Osteoblast (primary cell): ENCODE measurements at regions not wholly inside any gene's neighbourhood (a gene's known extent, or its start where the extent isn't known, plus 50 kb on each side); places are given as distances from the start of the nearest gene placed in this dataset.

Source experiments
- DNase-seq: peaks from one replicate; pipeline ENCODE4 v3.0.0; 2011; ENCODE audit warnings: low spot score, mixed read lengths; ENCODE audit not compliant: insufficient read length; ENCODE audit errors: missing footprints
- H2AFZ ChIP-seq: 2 replicates; pipeline ENCODE4 v1.6.0; 2011; ENCODE audit warnings: mild to moderate bottlenecking, low read length
- H3K27ac ChIP-seq: 2 replicates; pipeline ENCODE4 v1.5.1; 2011; ENCODE audit warnings: mild to moderate bottlenecking, low read depth, low read length, moderate library complexity
- H3K27me3 ChIP-seq: 2 replicates; pipeline ENCODE4 v1.6.0; 2012; ENCODE audit warnings: mild to moderate bottlenecking, control low read depth, inconsistent platforms, low read length, moderate library complexity; ENCODE audit not compliant: insufficient read depth
- H3K36me3 ChIP-seq: 2 replicates; pipeline ENCODE4 v1.5.1; 2011; ENCODE audit warnings: mild to moderate bottlenecking, low read length, control low read depth, moderate library complexity; ENCODE audit not compliant: insufficient read depth
- H3K4me1 ChIP-seq: 2 replicates; pipeline ENCODE4 v1.5.1; 2011; ENCODE audit warnings: mild to moderate bottlenecking, low read length, control low read depth, moderate library complexity; ENCODE audit not compliant: insufficient read depth
- H3K4me2 ChIP-seq: 2 replicates; pipeline ENCODE4 v1.6.0; 2011; ENCODE audit warnings: mild to moderate bottlenecking, low read length; ENCODE audit not compliant: insufficient read depth
- H3K4me3 ChIP-seq: fragments of 200-600 bp; sonication (generic); 3 replicates; pipeline ENCODE4 v1.5.1; 2012; ENCODE audit warnings: mild to moderate bottlenecking, low read length, inconsistent platforms; ENCODE audit not compliant: insufficient read depth
- H3K79me2 ChIP-seq: 2 replicates; pipeline ENCODE4 v1.6.0; 2012; ENCODE audit warnings: mild to moderate bottlenecking, low read length, control low read depth, inconsistent platforms; ENCODE audit not compliant: insufficient read depth
- H3K9me3 ChIP-seq: 2 replicates; pipeline ENCODE4 v1.5.1; 2011; ENCODE audit warnings: low read depth, low read length, control low read depth
- H4K20me1 ChIP-seq: 2 replicates; pipeline ENCODE4 v1.6.0; 2012; ENCODE audit warnings: mild to moderate bottlenecking, low read length, control low read depth; ENCODE audit not compliant: insufficient read depth
- CTCF ChIP-seq: IDR thresholded peaks from 2 replicates; pipeline ENCODE4 v1.5.1; 2011; ENCODE audit warnings: mild to moderate bottlenecking, low read depth, low read length, moderate library complexity; ENCODE audit errors: extremely low read depth

DNA sequence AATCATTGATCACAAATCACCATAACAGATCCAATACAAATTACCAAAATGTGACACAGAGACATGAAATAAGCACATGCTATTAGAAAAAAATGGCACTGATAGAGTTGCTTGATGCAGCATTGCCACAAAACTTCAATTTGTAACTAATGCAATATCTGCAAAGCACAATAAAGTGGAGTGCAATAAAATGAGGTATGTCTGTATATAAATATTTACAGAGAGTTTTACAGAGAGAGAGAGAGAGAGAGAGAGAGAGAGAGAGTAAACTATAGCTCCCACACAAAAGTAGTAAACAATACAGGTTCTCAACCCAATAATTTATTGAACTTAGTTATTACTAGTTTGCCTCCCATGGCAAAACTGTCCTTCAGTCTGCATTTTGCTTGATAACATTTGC is 1807.0 kb downstream of the SUCLG1 start:
- no peak overlapping the region for H3K4me2 ChIP-seq

DNA sequence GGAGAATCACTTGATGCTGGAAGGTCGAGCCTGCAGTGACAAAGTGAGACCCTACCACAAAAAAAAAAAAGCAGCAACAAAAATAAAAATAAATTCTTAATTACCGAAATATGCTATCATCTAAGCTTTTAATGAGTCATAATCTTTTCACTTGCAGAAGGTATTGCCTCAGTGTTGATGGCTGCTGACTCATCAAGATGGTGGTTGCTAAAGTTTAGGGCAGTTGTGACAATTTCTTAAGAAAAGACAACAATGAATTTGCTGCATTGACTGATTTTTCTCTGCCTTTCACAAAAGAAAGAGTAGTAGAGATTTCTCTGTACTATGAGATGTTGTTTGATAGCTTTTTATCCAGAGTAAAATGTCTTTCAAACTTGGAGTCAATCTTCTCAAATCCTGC is 1809.0 kb downstream of the SUCLG1 start:
- no peaks in the 10 kb centered on the region for H3K79me2 ChIP-seq

More for the DNA sequence above, 1807.0 kb downstream of the SUCLG1 start:
- Histone ChIP-seq H3K27me3 (no peaks in the 10 kb centered on the region), H2AFZ (no peak overlapping the region), H3K36me3 (no peaks in the 10 kb centered on the region), H4K20me1 (no peaks in the 10 kb centered on the region), H3K4me3 (no peak overlapping the region), H3K27ac (no peak overlapping the region), H3K79me2 (no peaks in the 10 kb centered on the region), H3K4me1 (no peaks in the 10 kb centered on the region), H3K9me3 (no peaks in the 10 kb centered on the region)
- no peak for TF ChIP-seq CTCF
- DNase-seq, result no peak

DNA sequence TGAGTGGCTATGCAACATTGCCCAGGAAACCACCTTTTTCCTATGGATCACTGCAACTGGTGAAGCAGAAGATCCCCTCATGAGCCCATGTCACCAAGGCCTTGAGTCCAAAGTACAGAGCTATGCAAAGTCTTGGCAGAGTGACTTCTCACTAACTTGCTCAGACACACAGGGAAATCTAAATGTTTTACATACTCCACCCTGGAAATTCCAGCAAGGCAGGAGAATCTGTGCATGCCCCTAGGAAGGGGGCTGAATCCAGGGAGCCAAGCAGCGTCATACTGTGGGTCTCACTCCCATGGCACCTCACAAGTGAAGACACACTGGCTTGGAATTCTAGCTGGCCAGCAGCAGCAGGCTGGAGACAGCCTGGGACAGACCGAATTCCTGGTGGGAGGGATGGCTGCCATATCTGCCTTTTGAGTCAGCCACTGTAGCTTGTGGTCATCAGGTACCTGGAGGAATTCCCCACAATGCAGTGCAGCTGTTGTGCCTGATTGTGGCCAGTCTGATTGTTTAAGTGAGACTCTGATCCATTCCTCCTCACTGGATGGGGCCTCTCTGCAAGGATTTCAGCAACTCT is 1817.4 kb downstream of the SUCLG1 start:
- Histone ChIP-seq H3K4me3 (no peak overlapping the region), H3K4me2 (no peak overlapping the region), H3K36me3 (no peaks in the 10 kb centered on the region), H3K27me3 (no peaks in the 10 kb centered on the region), H3K27ac (no peak overlapping the region), H4K20me1 (no peaks in the 10 kb centered on the region), H3K4me1 (no peaks in the 10 kb centered on the region), H3K9me3 (peaks cover 4% of the 10 kb centered on the region), H2AFZ (no peak overlapping the region), H3K79me2 (no peaks in the 10 kb centered on the region)
- no peak for DNase-seq
- no peak for TF ChIP-seq CTCF

More for the DNA sequence above, 1809.0 kb downstream of the SUCLG1 start:
- Histone ChIP-seq H3K36me3 (no peaks in the 10 kb centered on the region), H3K4me2 (no peak overlapping the region), H3K9me3 (no peaks in the 10 kb centered on the region), H3K27ac (no peak overlapping the region), H3K4me1 (no peaks in the 10 kb centered on the region), H2AFZ (no peak overlapping the region), H3K27me3 (no peaks in the 10 kb centered on the region), H4K20me1 (no peaks in the 10 kb centered on the region), H3K4me3 (no peak overlapping the region)
- no peak for TF ChIP-seq CTCF
- DNase-seq, result no peak

DNA sequence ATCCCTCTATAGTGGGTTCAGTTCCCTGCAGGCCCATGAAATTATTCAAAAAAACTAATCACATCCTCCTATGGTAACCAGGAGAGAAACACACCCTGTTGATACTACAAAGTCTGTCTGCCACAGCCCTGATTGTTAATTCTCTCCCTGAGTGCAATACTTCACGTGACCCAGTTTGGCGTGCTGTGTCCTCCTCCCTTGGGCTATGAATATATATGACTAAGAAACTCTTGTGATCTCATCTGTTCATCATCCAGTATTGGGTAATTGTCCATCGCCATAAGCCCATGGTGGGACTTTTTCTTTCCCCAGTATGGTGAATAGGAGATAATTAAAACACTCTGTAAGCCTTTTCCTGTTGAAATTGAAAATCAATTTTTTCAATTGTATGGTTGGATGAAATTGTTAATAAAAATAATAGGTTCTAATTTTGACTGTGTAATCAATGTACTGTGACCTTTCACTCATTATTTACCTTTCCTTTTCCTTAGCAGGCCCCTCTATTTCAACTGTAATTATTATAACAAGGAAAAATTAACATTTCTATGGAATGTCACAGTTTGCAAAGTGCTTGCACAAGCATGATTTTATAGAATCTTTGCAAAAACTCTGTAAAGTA is 1822.6 kb downstream of the SUCLG1 start:
- no peaks in the 10 kb centered on the region for H3K79me2 ChIP-seq
- H2AFZ ChIP-seq, result no peak overlapping the region
- no peaks in the 10 kb centered on the region for H3K4me1 ChIP-seq
- H3K27ac ChIP-seq, result no peak overlapping the region
- H3K36me3 ChIP-seq, result no peaks in the 10 kb centered on the region
- no peak for DNase-seq
- H3K27me3 ChIP-seq, result no peaks in the 10 kb centered on the region
- peaks cover 4% of the 10 kb centered on the region for H3K9me3 ChIP-seq
- no peaks in the 10 kb centered on the region for H4K20me1 ChIP-seq
- TF ChIP-seq CTCF, result no peak
- H3K4me3 ChIP-seq, result no peak overlapping the region
- H3K4me2 ChIP-seq, result no peak overlapping the region
